MM.1S (cell line): ENCODE measurements at regions not wholly inside any gene's neighbourhood (a gene's known extent, or its start where the extent isn't known, plus 50 kb on each side); places are given as distances from the start of the nearest gene placed in this dataset.

Experiments
- DNase-seq: peaks from one replicate; pipeline ENCODE4 v3.0.0-alpha.2; 2015
- H2AFZ ChIP-seq: fragments of 300-600 bp; sonication (generic); 2 replicates; pipeline ENCODE4 v1.6.0; 2016; ENCODE audit warnings: antibody characterized with exemption, low read length
- H3F3A ChIP-seq: fragments of 300-600 bp; sonication (generic); 2 replicates; pipeline ENCODE4 v1.6.1; 2016; ENCODE audit warnings: mild to moderate bottlenecking, antibody characterized with exemption, low read length, moderate library complexity, mixed read lengths; ENCODE audit not compliant: insufficient read depth
- H3K27ac ChIP-seq: fragments of 300-600 bp; sonication (generic); 2 replicates; pipeline ENCODE4 v1.5.1; 2016; ENCODE audit warnings: mild to moderate bottlenecking, low read length
- H3K27me3 ChIP-seq: fragments of 300-600 bp; sonication (generic); replicated peaks from 2 replicates; pipeline ENCODE4 v1.6.0; 2016; ENCODE audit warnings: low read length; ENCODE audit not compliant: insufficient read depth
- H3K36me3 ChIP-seq: fragments of 300-600 bp; sonication (generic); replicated peaks from 2 replicates; pipeline ENCODE4 v1.6.1; 2016; ENCODE audit warnings: mild to moderate bottlenecking, low read length, mixed read lengths; ENCODE audit not compliant: insufficient read depth
- H3K4me1 ChIP-seq: fragments of 300-600 bp; sonication (generic); 2 replicates; pipeline ENCODE4 v1.6.1; 2016; ENCODE audit warnings: low read length, mixed read lengths
- H3K4me2 ChIP-seq: fragments of 300-600 bp; sonication (generic); 2 replicates; pipeline ENCODE4 v1.6.0; 2016; ENCODE audit warnings: low read depth, low read length
- H3K4me3 ChIP-seq: fragments of 300-600 bp; sonication (generic); 2 replicates; pipeline ENCODE4 v1.5.1; 2016; ENCODE audit warnings: low read length, mixed read lengths
- H3K79me2 ChIP-seq: fragments of 300-600 bp; sonication (generic); 2 replicates; pipeline ENCODE4 v1.6.1; 2016; ENCODE audit warnings: mixed run types, low read length, mixed read lengths
- H3K9ac ChIP-seq: fragments of 300-600 bp; sonication (generic); 2 replicates; pipeline ENCODE4 v1.6.1; 2016; ENCODE audit warnings: low read length, mixed read lengths
- H3K9me2 ChIP-seq: fragments of 300-600 bp; sonication (generic); replicated peaks from 2 replicates; pipeline ENCODE4 v1.6.1; 2016; ENCODE audit warnings: mild to moderate bottlenecking, low read length, mixed read lengths; ENCODE audit not compliant: insufficient read depth
- H3K9me3 ChIP-seq: fragments of 300-600 bp; sonication (generic); replicated peaks from 2 replicates; pipeline ENCODE4 v1.6.1; 2016; ENCODE audit warnings: mild to moderate bottlenecking, low read length, mixed read lengths; ENCODE audit not compliant: insufficient read depth
- H4K20me1 ChIP-seq: fragments of 300-600 bp; sonication (generic); 2 replicates; pipeline ENCODE4 v1.6.1; 2016; ENCODE audit warnings: mild to moderate bottlenecking, low read length, moderate library complexity, mixed read lengths; ENCODE audit not compliant: insufficient read depth
- EZH2 ChIP-seq: fragments of 300-600 bp; sonication (generic); optimal IDR thresholded peaks from 2 replicates; pipeline ENCODE3; 2017; ENCODE audit warnings: low read depth, mild to moderate bottlenecking, antibody characterized with exemption, low read length, mixed read lengths
- EZH2phosphoT487 ChIP-seq: fragments of 300-600 bp; sonication (generic); IDR thresholded peaks from 2 replicates; pipeline ENCODE4 v1.6.1; 2018; ENCODE audit warnings: antibody characterized with exemption, low read length
- TF ChIP-seq, protein P1 (sequence below): fragments of 300-600 bp; sonication (generic); IDR thresholded peaks from 2 replicates; pipeline ENCODE4 v1.5.1; 2016; ENCODE audit warnings: antibody characterized with exemption, low read length, mixed read lengths

DNA sequence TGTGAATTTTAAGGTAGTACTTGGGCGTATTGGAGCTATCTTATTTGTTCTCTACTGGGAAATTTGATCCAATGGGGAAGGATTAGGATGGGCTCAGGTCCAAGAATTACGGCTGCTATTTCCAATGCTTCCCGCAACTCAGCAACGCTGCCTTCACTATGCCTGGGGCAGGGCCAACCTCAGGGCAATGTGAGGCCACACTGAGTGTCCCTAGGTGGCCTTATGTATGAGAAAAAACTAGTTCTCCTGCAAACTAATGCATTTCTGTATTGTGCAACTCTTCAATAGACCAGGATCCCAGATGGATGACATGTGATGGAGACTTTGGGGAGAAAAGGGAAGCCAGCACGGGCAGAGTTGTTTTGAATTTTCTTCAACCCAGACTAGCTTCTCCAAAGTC is 168.1 kb downstream of the DUSP10 start:
- no peaks in the 10 kb centered on the region for H3K79me2 ChIP-seq
- no peak for TF ChIP-seq EZH2phosphoT487
- no peak for TF ChIP-seq EZH2
- TF ChIP-seq, protein P1, sequence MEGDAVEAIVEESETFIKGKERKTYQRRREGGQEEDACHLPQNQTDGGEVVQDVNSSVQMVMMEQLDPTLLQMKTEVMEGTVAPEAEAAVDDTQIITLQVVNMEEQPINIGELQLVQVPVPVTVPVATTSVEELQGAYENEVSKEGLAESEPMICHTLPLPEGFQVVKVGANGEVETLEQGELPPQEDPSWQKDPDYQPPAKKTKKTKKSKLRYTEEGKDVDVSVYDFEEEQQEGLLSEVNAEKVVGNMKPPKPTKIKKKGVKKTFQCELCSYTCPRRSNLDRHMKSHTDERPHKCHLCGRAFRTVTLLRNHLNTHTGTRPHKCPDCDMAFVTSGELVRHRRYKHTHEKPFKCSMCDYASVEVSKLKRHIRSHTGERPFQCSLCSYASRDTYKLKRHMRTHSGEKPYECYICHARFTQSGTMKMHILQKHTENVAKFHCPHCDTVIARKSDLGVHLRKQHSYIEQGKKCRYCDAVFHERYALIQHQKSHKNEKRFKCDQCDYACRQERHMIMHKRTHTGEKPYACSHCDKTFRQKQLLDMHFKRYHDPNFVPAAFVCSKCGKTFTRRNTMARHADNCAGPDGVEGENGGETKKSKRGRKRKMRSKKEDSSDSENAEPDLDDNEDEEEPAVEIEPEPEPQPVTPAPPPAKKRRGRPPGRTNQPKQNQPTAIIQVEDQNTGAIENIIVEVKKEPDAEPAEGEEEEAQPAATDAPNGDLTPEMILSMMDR, result no peak
- H3K9me3 ChIP-seq, result no peaks in the 10 kb centered on the region
- no peak overlapping the region for H3K9ac ChIP-seq
- H3K4me2 ChIP-seq, result no peak overlapping the region
- H3K27ac ChIP-seq, result no peak overlapping the region
- no peak overlapping the region for H3K4me3 ChIP-seq
- H3K36me3 ChIP-seq, result no peaks in the 10 kb centered on the region
- H3K27me3 ChIP-seq, result no peaks in the 10 kb centered on the region
- no peaks in the 10 kb centered on the region for H3K4me1 ChIP-seq
- H3F3A ChIP-seq, result no peaks in the 10 kb centered on the region
- no peaks in the 10 kb centered on the region for H3K9me2 ChIP-seq
- no peak for DNase-seq
- no peaks in the 10 kb centered on the region for H4K20me1 ChIP-seq
- no peak overlapping the region for H2AFZ ChIP-seq

DNA sequence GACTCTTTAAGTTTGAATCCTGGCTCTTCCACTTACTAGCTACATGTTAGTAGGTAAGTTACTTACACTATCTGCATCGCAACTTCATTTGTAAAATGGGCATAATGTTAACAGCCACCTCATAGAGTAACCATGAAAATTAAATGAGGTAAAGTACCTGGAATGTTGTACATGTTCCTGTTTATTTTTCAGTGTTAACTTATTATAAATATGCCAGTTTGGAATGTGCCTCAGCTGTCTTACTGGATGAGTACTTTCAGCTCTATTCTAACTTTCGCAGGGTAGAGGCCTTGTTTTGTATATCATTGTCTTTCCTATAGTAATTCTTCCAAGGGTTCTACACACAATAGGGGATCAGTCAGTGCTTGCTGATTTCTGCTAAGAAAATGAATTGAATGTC is 167.4 kb downstream of the DUSP10 start:
- H3K79me2 ChIP-seq, result no peaks in the 10 kb centered on the region
- H2AFZ ChIP-seq, result no peak overlapping the region
- no peak overlapping the region for H3K4me3 ChIP-seq
- no peaks in the 10 kb centered on the region for H3K4me1 ChIP-seq
- DNase-seq, result no peak
- no peaks in the 10 kb centered on the region for H3K9me2 ChIP-seq
- no peaks in the 10 kb centered on the region for H3K27me3 ChIP-seq
- H3K27ac ChIP-seq, result no peak overlapping the region
- TF ChIP-seq, protein P1, result no peak
- TF ChIP-seq EZH2phosphoT487, result no peak
- no peak for TF ChIP-seq EZH2
- H3K4me2 ChIP-seq, result no peak overlapping the region
- no peak overlapping the region for H3K9ac ChIP-seq
- H3K36me3 ChIP-seq, result no peaks in the 10 kb centered on the region
- no peaks in the 10 kb centered on the region for H3K9me3 ChIP-seq
- H3F3A ChIP-seq, result no peaks in the 10 kb centered on the region
- H4K20me1 ChIP-seq, result no peaks in the 10 kb centered on the region

DNA sequence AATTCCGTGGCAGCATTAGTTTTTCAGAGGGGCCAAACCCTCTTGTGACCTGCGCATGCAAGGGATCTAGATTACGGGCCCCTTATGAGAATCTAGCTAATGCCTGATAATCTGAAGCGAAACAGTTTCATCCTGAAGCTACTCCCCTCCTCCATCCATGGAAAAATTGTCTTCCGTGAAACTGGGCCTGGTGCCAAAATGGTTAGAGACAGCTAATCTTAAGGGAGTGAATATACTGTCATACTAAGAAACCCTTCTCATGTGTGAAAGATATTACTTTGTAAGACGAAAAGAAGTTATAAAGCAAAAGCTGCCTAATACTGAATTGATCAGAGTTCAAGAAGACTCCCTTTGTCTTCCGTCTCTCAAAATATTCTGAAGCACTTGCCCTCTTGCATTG is 166.3 kb downstream of the DUSP10 start:
- Histone ChIP-seq H3K4me1 (no peaks in the 10 kb centered on the region), H3K4me3 (no peak overlapping the region), H4K20me1 (no peaks in the 10 kb centered on the region), H3K4me2 (no peak overlapping the region), H2AFZ (no peak overlapping the region), H3F3A (no peaks in the 10 kb centered on the region), H3K27ac (no peak overlapping the region), H3K9me2 (no peaks in the 10 kb centered on the region), H3K9me3 (no peaks in the 10 kb centered on the region), H3K36me3 (no peaks in the 10 kb centered on the region), H3K79me2 (no peaks in the 10 kb centered on the region), H3K27me3 (no peaks in the 10 kb centered on the region), H3K9ac (no peak overlapping the region)
- TF ChIP-seq EZH2 (no peak), EZH2phosphoT487 (no peak)
- TF ChIP-seq, protein P1, result no peak
- no peak for DNase-seq
